OCI-LY7 (cell line): ENCODE measurements at regions not wholly inside any gene's neighbourhood (a gene's known extent, or its start where the extent isn't known, plus 50 kb on each side); places are given as distances from the start of the nearest gene placed in this dataset.

Experiments
- EZH2phosphoT487 ChIP-seq: fragments of 200-600 bp; sonication (generic); IDR thresholded peaks from 2 replicates; pipeline ENCODE4 v1.6.1; 2018; ENCODE audit warnings: low read depth, borderline replicate concordance, mild to moderate bottlenecking, mixed run types, antibody characterized with exemption, low read length, moderate library complexity, mixed read lengths
- TF ChIP-seq, protein P1 (sequence below): fragments of 200-600 bp; sonication (generic); conservative IDR thresholded peaks from 2 replicates; pipeline ENCODE4 v1.5.1; 2014; ENCODE audit warnings: mild to moderate bottlenecking, antibody characterized with exemption, low read length, moderate library complexity, mixed read lengths

DNA sequence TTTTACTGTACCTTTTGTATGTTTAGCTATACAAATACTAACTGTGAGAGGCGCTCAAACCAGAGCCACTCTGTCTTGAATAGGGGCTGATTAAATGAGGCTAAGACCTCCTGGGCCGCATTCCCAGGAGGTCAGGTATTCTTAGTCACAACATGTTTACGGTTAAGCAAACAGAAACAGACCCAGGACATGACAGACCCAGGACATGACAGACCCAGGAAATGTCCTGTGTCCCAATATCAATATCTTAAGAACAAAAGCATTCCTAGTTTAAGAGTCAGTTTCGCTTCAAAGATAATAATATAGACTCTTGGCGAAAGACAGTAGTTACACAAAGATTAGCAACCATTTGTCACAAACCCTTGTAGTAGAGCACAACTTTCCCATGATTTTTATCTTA, 304.5 kb downstream of the CCSER2 start:
- TF ChIP-seq, protein P1, sequence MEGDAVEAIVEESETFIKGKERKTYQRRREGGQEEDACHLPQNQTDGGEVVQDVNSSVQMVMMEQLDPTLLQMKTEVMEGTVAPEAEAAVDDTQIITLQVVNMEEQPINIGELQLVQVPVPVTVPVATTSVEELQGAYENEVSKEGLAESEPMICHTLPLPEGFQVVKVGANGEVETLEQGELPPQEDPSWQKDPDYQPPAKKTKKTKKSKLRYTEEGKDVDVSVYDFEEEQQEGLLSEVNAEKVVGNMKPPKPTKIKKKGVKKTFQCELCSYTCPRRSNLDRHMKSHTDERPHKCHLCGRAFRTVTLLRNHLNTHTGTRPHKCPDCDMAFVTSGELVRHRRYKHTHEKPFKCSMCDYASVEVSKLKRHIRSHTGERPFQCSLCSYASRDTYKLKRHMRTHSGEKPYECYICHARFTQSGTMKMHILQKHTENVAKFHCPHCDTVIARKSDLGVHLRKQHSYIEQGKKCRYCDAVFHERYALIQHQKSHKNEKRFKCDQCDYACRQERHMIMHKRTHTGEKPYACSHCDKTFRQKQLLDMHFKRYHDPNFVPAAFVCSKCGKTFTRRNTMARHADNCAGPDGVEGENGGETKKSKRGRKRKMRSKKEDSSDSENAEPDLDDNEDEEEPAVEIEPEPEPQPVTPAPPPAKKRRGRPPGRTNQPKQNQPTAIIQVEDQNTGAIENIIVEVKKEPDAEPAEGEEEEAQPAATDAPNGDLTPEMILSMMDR, result no peak
- TF ChIP-seq EZH2phosphoT487, result no peak
